Muscle of leg (tissue), 3 donors: ENCODE measurements at regions not wholly inside any gene's neighbourhood (a gene's known extent, or its start where the extent isn't known, plus 50 kb on each side); places are given as distances from the start of the nearest gene placed in this dataset.

ENCODE experiments used
- DNase-seq: peaks from one replicate; pipeline ENCODE4 v3.0.0; 2013
- H3K27ac ChIP-seq: one replicate; pipeline ENCODE4 v1.5.1; 2013; ENCODE audit warnings: mild to moderate bottlenecking, low read length, control low read depth
- H3K27me3 ChIP-seq: one replicate; pipeline ENCODE4 v1.6.1; 2013; ENCODE audit warnings: low read length; ENCODE audit not compliant: control insufficient read depth, insufficient read depth
- H3K36me3 ChIP-seq: one replicate; pipeline ENCODE4 v1.6.1; 2013; ENCODE audit warnings: low read length; ENCODE audit not compliant: control insufficient read depth, insufficient read depth
- H3K4me1 ChIP-seq: one replicate; pipeline ENCODE4 v1.6.1; 2013; ENCODE audit warnings: low read length; ENCODE audit not compliant: control insufficient read depth, insufficient read depth
- H3K4me3 ChIP-seq: one replicate; pipeline ENCODE4 v1.5.1; 2013; ENCODE audit warnings: low read length, control low read depth
- H3K9me3 ChIP-seq: replicated peaks from 2 replicates; pipeline ENCODE4 v1.6.1; 2013; ENCODE audit warnings: low read depth, low read length; ENCODE audit not compliant: control insufficient read depth
- WGBS: methylation state at CpG from one replicate; pipeline ENCODE4 v1.1.5; 2013; ENCODE audit warnings: missing lambda C conversion rate; ENCODE audit not compliant: insufficient coverage; 5-methylcytosine and 5-hydroxymethylcytosine counted together

GRCh38 chr4:30262379-30262778, 457.8 kb upstream of the PCDH7 start:
- Histone ChIP-seq H3K9me3 (no peaks in the 10 kb centered on the region), H3K36me3 (no peaks in the 10 kb centered on the region), H3K27me3 (no peaks in the 10 kb centered on the region), H3K4me3 (no peak overlapping the region), H3K27ac (no peak overlapping the region), H3K4me1 (no peaks in the 10 kb centered on the region)
- no CpG with 5 or more reads among the region's 2 CpGs for whole genome bisulfite sequencing
- no peak for DNase-seq

- H3K36me3 ChIP-seq: no peaks in the 10 kb centered on the region
- no peak for DNase-seq
- 96% methylated on average over 14 of the region's 15 CpGs for WGBS
- H3K9me3 ChIP-seq: no peaks in the 10 kb centered on the region
- H3K27ac ChIP-seq: no peak overlapping the region
- H3K4me1 ChIP-seq: no peaks in the 10 kb centered on the region
- no peak overlapping the region for H3K4me3 ChIP-seq
- no peaks in the 10 kb centered on the region for H3K27me3 ChIP-seq
Observed at GRCh38 chr4:30264465-30264864, 455.7 kb upstream of the PCDH7 start.

DNA sequence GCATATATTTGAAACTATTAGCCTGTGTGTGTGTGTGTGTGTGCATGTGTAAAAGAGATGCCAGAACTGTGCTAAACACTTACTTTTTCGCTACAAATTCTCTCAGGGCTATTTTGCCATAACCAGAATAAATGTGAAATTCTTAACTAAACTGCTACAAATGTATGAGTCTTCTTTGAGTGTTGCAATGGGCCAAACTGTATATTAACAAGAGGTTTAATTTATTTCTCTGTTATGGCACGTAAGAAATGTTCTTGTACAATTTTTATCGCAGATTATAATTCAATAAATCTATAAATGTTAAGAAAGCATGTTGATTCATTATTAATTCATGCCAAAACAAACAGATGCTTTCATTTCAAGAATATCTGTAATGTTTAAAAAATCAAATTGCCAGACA, 454.5 kb upstream of the PCDH7 start:
- H3K9me3 ChIP-seq: no peaks in the 10 kb centered on the region
- no peaks in the 10 kb centered on the region for H3K4me1 ChIP-seq
- H3K27me3 ChIP-seq: no peaks in the 10 kb centered on the region
- no peaks in the 10 kb centered on the region for H3K36me3 ChIP-seq
- H3K27ac ChIP-seq: no peak overlapping the region
- no peak overlapping the region for H3K4me3 ChIP-seq
- WGBS: no CpG with 5 or more reads among the region's 3 CpGs
- DNase-seq: peak; percentile 2

- Histone ChIP-seq H3K27ac (no peak overlapping the region), H3K4me3 (no peak overlapping the region), H3K4me1 (no peaks in the 10 kb centered on the region), H3K9me3 (no peaks in the 10 kb centered on the region), H3K36me3 (no peaks in the 10 kb centered on the region), H3K27me3 (no peaks in the 10 kb centered on the region)
- WGBS: no CpG with 5 or more reads among the region's 2 CpGs
- DNase-seq: no peak
Observed at GRCh38 chr4:30268370-30268769, 451.8 kb upstream of the PCDH7 start.

DNA sequence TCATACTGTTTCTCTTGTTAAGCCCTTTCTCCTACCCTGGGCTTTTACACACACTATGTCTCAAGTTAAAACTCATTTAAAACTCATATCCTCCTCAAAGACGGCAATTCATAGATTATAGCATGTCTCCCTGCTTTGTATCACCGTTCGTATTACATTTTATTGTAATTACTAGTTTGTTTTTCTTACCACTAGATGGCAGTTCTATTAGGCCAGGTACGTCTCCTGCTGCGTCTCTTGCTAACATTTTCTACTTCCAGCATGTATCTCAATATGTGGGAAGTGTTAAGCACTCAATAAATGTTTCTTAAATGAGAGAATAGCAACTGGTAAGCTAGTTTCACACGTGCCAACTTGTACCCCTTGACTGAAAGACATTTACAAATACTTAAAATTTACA, 450.3 kb upstream of the PCDH7 start:
- Histone ChIP-seq H3K27me3 (no peaks in the 10 kb centered on the region), H3K27ac (no peak overlapping the region), H3K4me1 (no peaks in the 10 kb centered on the region), H3K36me3 (no peaks in the 10 kb centered on the region), H3K4me3 (no peak overlapping the region), H3K9me3 (no peaks in the 10 kb centered on the region)
- no peak for DNase-seq
- WGBS: no CpG with 5 or more reads among the region's 6 CpGs

GRCh38 chr4:30281986-30282385, 438.2 kb upstream of the PCDH7 start:
- DNase-seq: peak; percentile 2

DNA sequence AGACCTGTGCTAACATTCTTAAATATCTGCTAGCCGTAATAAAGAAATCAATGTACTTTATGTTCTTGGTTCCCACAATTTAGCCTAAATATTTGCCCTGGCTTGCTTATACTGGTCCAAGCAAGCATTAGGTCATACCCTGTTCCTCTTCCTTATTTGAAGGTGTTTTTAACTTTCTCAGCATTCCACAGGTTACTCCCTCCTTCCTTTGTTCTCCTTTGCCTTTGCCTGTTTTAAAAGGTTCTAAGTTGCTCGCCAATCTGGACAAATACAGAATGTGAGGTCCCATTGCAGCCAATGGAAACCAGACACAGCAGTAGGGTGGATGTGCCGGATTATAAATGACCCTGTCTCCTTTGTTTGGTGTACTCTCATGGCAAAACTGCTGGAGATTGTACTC, 436.8 kb upstream of the PCDH7 start:
- no peaks in the 10 kb centered on the region for H3K27me3 ChIP-seq
- DNase-seq: no peak
- H3K4me1 ChIP-seq: no peaks in the 10 kb centered on the region
- H3K27ac ChIP-seq: no peak overlapping the region
- no peaks in the 10 kb centered on the region for H3K9me3 ChIP-seq
- WGBS: 100% methylated on average over 2 of the region's 3 CpGs
- H3K4me3 ChIP-seq: no peak overlapping the region
- no peaks in the 10 kb centered on the region for H3K36me3 ChIP-seq

More at GRCh38 chr4:30281986-30282385, 438.2 kb upstream of the PCDH7 start:
- no peaks in the 10 kb centered on the region for H3K9me3 ChIP-seq
- H3K27me3 ChIP-seq: no peaks in the 10 kb centered on the region
- H3K4me1 ChIP-seq: no peaks in the 10 kb centered on the region
- H3K36me3 ChIP-seq: no peaks in the 10 kb centered on the region
- H3K4me3 ChIP-seq: no peak overlapping the region
- H3K27ac ChIP-seq: no peak overlapping the region

DNA sequence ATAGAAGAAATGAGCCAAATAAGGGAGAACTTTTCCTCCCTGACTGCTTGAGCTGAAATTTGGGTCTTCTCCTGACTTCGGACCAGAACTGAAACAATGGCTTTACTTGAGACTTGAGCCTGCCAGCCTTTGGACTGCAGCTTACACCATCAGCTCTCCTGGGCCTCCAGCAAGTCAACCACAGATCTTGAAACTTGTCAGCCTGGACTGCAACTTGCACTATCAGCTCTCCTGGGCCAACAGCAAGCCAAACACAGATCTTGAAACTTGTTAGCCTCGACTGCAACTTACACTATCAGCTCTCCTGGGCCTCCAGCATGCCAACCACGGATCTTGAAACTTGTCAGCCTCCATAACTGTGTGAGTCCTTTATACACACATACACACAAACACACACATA, 425.9 kb upstream of the PCDH7 start:
- no peak overlapping the region for H3K27ac ChIP-seq
- H3K4me3 ChIP-seq: no peak overlapping the region
- no peaks in the 10 kb centered on the region for H3K9me3 ChIP-seq
- WGBS: 60% methylated on average over 3 of the region's 3 CpGs
- no peaks in the 10 kb centered on the region for H3K36me3 ChIP-seq
- no peaks in the 10 kb centered on the region for H3K4me1 ChIP-seq
- H3K27me3 ChIP-seq: no peaks in the 10 kb centered on the region
- DNase-seq: no peak

DNA sequence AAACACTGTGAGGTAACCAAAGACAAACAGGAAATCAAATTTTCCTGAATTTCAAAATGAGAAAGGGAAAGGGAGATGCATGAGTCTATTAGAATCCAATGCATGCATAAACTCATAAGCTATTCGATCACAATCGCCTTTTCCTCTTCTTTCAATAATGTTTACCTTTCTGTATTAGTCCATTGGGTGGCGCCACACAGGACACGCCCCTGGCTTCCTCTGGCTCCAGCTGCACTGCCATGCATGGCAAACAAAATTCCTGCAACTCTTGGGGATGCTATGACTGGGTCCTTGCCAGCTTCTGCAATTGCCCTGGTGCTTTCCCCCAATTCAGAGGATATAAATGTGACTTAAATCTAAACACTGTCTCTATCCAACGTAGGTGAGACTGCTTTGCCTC, 424.5 kb upstream of the PCDH7 start:
- H3K27me3 ChIP-seq: no peaks in the 10 kb centered on the region
- no peak for DNase-seq
- no peaks in the 10 kb centered on the region for H3K4me1 ChIP-seq
- H3K36me3 ChIP-seq: no peaks in the 10 kb centered on the region
- no peak overlapping the region for H3K27ac ChIP-seq
- 87% methylated on average over 4 of the region's 5 CpGs for WGBS
- H3K4me3 ChIP-seq: no peak overlapping the region
- H3K9me3 ChIP-seq: no peaks in the 10 kb centered on the region

GRCh38 chr4:30314001-30314400, 406.2 kb upstream of the PCDH7 start:
- no peaks in the 10 kb centered on the region for H3K36me3 ChIP-seq
- no peak overlapping the region for H3K27ac ChIP-seq
- H3K4me3 ChIP-seq: no peak overlapping the region
- no peaks in the 10 kb centered on the region for H3K9me3 ChIP-seq
- no peaks in the 10 kb centered on the region for H3K27me3 ChIP-seq
- no peak for DNase-seq
- no peaks in the 10 kb centered on the region for H3K4me1 ChIP-seq

DNA sequence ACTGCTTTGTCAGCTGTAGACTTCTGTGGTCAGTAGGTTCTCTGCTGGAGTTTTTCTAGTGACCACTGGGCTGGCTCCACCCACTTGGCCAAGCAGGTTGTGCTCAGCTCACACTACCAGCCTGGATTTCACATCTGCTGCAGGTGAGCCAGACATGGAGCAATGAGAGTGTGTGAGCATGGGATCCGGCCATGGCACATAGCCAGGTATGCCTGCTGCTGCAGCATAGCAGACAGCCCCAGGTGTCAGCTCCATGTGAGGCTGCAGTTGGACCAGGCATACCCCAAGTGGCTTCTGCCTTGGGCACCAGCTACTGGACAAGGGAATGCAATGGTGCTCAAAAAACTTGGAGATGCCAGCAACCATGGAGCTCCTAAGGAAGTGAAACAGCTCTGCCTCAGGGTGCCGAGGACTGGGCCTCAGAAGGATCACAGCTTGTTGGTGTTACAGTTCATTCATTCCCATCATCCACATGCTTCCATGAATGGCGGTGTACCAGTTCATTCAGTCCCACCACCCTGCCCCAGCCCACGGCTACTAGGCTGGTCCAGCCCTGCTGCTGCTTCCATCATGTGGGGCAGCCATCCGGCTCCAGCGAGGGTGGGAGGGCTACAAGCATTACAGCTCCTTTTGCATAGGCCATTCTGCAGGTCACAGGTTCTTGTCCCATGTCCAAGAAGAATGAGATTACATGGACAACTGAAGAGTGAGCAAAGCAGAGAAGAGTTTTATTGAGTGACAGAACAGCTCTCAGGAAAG, 389.1 kb upstream of the PCDH7 start:
- WGBS: 89% methylated on average over 6 of the region's 6 CpGs
- no peak overlapping the region for H3K4me3 ChIP-seq

More for the DNA sequence above, 389.1 kb upstream of the PCDH7 start:
- Histone ChIP-seq H3K4me1 (no peaks in the 10 kb centered on the region), H3K27ac (no peak overlapping the region), H3K27me3 (no peaks in the 10 kb centered on the region), H3K9me3 (peaks cover 11% of the 10 kb centered on the region), H3K36me3 (no peaks in the 10 kb centered on the region)
- no peak for DNase-seq
